Fibroblast of the conjunctiva (primary cell): ENCODE measurements at regions not wholly inside any gene's neighbourhood (a gene's known extent, or its start where the extent isn't known, plus 50 kb on each side); places are given as distances from the start of the nearest gene placed in this dataset.
"Not testable (repeated sequence)": the region's sequence is repeated elsewhere in the genome, so short reads cannot be mapped to it uniquely, and the experiment has no call there.

ENCODE experiments used
- DNase-seq: peaks from one replicate; pipeline ENCODE4 v3.0.0-alpha.2; 2010; ENCODE audit warnings: low read depth

- DNase-seq: no peak
These were observed 118.2 kb upstream of the ERRFI1 start for GRCh38 chr1:8144323-8144722.

DNA sequence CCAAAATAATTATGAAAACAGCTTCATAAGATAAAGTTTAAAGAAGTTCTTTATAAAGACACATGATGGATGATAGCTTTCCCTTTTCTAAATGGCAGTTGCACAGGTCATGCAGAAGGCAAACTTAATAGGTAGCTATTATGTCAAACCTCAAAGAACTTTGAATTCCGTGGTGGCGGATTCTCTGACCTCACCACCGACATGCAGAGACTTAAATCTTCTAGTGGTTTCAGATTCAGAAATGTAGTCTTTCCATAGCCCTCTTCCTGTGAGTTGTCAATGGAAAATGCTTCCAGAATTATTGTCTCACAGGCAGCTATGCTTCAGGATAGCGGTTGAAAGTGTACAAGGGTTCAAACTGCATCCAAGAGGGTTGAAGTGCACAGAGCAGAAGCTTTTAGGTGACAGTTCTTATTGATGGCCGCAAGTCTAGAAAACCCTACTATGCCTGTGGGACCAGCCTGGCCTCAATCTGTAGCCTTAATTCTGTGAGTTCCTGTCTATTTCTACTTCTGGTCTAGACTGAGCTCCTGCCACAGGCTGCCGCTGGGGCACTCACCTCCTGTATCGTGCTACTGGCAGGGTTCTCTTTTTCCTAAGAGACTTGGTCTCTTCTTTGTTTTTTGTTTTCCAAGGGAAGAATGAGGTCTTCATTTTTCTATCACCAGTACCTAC, 117.0 kb upstream of the ERRFI1 start:
- DNase-seq: no peak

DNA sequence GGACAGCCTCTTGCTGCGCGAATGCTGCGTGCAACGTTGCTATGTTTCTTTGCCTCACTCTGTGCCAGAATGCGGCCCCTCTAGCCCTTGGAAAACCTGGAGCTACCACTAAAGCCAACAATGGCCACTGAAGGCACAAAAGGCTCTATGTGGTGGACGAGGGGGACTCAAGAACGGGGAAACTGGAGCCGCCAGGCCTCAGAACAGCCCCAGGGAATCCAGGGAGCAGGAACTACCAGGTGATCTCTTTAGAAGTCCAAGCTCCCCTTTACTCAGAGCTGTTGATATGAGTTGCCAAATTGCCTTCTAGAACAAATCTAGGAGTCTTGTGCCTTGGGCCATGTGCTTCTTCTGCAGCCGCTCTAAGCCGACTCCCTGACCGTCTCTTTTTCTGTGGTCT, 113.8 kb upstream of the ERRFI1 start:
- DNase-seq: no peak

GRCh38 chr1:8139383-8139782, 113.3 kb upstream of the ERRFI1 start:
- DNase-seq: no peak

GRCh38 chr1:8138673-8139072, 112.6 kb upstream of the ERRFI1 start:
- DNase-seq: no peak

DNA sequence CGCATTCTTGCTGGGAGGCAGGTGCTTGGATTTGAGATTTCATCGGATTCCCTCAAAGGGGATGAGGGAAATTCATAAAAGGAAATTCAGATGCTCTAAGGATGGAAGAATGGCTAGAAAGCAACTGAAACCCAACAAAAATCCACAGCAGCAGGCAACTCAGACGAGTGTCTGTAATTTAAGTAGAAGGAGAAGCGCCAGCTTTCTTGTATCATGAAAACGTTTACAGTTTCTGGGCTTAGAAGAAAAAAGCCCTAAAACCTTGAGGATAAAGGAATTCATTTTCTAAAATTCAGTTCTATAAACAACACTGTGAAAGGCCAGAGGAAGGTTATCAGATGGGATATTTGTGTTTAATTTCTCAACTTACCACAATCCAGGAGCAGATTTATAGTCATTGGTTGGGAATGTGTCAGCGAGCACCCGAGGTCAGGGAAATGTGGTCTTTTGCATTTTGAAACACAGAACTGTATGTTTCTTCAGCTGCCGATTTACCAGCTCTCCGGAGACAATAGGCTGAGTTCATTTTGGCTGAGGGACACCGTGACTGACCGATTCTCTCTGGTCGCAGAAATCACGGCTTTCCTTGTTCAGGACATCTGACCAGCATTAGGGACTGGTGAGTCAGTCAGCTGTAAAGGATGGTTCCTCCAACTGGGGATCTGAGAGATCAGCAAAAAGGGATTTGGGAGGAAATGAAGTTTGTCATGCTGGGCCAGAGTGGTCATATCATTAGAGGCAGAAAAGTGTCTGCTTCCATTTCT, 111.6 kb upstream of the ERRFI1 start:
- DNase-seq: peak; percentile 76

GRCh38 chr1:8136766-8137165, 110.7 kb upstream of the ERRFI1 start:
- no peak for DNase-seq

GRCh38 chr1:8135250-8135649, 109.1 kb upstream of the ERRFI1 start:
- DNase-seq: no peak

DNA sequence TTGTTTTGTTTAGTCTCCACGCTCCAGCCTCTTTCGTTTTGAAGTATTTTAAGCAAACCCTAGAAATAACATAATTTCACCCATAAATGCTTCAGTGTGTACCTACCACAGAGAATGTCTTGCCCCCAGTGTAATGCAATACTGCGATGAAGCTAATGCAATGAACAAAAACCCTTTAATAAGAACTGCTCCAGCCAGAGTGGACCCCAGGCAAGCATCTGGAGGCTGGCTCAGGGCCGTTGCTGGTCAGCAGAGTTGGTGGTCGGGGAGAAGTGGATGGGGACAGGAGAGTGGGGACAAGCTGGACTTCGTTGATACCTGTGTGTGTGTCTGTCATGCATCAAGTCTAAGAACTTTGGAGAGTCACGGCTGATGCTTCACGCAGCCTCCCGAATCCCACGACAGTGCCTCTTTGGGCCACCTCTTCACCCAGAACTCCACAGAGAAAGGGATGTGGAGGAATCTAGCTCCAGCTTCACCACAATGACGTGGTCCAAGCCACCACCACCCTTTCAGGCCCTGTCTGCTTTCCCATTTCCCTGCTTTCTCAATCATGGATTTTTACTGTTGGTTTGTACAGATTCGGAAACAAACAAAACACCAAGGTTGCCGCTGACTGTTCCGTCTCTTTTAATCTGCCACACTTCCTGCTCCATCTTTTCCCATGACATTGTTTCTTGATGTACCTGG, 108.6 kb upstream of the ERRFI1 start:
- no peak for DNase-seq

- DNase-seq: peak; percentile 96
These were observed 107.7 kb upstream of the ERRFI1 start for GRCh38 chr1:8133657-8134430.

GRCh38 chr1:8133190-8133589, 107.1 kb upstream of the ERRFI1 start:
- DNase-seq: no peak

DNA sequence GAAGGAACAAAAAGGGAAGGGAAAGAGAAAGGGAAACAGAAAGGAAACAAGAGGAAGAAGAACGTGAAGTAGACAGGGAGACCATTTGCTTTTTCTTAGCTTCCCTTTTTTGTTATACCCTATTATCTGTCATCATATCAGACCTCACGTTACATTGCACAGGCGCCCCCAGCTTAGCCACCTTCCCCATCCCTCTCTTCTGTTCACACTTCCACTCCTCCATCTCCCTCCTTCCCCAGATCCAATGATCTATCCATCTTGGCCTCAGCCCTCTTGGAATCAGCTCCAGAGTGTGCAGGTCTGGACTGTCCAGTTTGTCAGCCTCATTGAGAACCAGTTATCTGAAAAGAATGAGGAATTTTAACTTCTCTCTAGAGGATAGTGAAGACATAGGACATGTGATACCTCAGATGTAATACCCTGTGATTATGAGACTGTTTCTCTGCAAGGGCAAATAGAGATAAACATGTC, 101.1 kb upstream of the ERRFI1 start:
- DNase-seq: no peak

- DNase-seq: no peak
These were observed 96.6 kb upstream of the ERRFI1 start for GRCh38 chr1:8122477-8123407.

DNA sequence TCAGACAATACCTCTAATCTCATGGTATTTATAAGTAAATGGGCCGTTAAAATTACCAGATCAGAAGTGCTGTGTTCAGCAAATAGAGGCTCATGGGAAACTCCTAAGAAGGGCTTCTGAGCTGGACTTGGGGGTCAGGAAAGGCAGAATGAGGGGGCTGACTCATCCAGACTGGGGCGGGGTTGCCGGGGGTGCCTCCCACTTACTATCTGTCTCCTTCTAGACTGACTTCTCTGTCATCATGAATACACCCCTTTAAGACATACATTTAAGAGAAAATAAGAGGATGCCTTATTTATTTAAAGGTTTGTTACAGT, 96.0 kb upstream of the ERRFI1 start:
- no peak for DNase-seq

- DNase-seq: no peak
These were observed 95.4 kb upstream of the ERRFI1 start for GRCh38 chr1:8121261-8122159.

GRCh38 chr1:8120693-8121260, 94.7 kb upstream of the ERRFI1 start:
- DNase-seq: no peak

- DNase-seq: not testable (repeated sequence)
These were observed 92.6 kb upstream of the ERRFI1 start for GRCh38 chr1:8118736-8119135.

DNA sequence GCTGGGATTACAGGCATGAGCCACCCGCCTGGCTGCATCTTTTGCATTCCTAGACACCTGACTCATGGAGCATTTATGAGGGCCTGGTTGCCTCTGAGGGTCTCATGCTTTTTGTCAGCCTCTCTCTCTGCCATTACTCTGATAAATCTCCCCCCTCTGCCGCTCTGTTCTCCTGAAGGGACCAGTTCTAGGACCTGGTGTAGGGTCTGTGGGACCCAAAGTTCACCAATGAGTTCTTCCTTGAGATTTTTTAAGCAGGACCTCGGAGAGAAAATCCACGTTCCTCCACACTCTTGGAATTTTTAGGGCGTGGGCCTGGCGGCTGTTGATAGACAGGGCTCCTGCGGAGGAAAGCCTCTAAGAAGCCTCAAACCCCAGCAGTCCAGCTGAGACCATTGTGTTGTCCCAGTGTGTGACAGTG, 91.9 kb upstream of the ERRFI1 start:
- DNase-seq: no peak

- peak; percentile 89 for DNase-seq
These were observed 90.8 kb upstream of the ERRFI1 start for GRCh38 chr1:8116894-8117264.

GRCh38 chr1:8115769-8116167, 89.7 kb upstream of the ERRFI1 start:
- no peak for DNase-seq
